Occipital lobe (tissue), 1 donor: ENCODE measurements at regions not wholly inside any gene's neighbourhood (a gene's known extent, or its start where the extent isn't known, plus 50 kb on each side); places are given as distances from the start of the nearest gene placed in this dataset.
"Not testable (repeated sequence)": the region's sequence is repeated elsewhere in the genome, so short reads cannot be mapped to it uniquely, and the experiment has no call there.

Experiments
- DNase-seq: peaks from one replicate; lab custom pipeline; 2025; lab: John Stamatoyannopoulos, UW

GRCh38 chr3:8352475-8352874 lies 149.1 kb upstream of the LMCD1 start:
- DNase-seq = no peak

DNA sequence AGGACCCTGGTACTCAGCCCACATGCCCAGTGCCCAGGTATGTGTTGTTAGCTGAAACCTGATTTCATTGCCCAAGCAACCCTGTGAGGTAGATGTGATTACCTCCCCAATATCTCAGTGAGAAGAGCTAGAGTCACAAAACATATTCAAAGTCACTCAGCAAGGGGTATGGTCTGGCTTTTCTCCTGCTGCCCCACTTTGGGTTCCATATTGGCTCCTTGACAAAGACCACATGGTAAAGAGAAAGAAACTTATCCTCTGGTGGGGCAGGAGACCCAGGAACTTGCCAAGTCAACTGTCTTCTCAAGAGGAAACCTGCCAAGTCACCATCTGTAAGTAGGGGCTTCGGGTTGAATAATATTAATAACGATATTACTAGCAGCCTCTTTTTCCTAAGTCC lies 148.3 kb upstream of the LMCD1 start:
- no peak for DNase-seq

- DNase-seq = no peak
These were observed 146.3 kb upstream of the LMCD1 start for GRCh38 chr3:8355346-8355745.

GRCh38 chr3:8356066-8356465 lies 145.6 kb upstream of the LMCD1 start:
- not testable (repeated sequence) for DNase-seq

- DNase-seq = no peak
These were observed 143.8 kb upstream of the LMCD1 start for GRCh38 chr3:8357859-8358258.

DNA sequence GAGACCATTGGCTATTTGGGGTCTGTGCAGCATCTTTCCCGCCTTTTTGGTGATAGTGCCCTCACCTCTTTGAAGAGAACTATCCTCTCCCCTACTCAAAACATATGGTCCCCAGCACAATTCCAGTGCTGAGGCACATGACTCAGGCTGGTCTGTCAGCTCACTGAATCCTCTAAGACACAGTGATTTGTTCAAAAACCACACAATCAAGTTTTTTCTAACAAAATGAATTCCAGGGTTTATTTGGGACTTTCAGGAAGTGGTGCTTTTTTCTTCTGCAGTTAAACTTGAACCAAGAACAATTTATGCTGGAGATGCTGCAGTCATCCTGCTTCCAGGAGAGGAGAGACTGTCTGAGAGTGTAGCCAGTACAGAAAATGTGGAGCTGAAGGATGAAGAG lies 142.5 kb upstream of the LMCD1 start:
- DNase-seq = no peak

DNA sequence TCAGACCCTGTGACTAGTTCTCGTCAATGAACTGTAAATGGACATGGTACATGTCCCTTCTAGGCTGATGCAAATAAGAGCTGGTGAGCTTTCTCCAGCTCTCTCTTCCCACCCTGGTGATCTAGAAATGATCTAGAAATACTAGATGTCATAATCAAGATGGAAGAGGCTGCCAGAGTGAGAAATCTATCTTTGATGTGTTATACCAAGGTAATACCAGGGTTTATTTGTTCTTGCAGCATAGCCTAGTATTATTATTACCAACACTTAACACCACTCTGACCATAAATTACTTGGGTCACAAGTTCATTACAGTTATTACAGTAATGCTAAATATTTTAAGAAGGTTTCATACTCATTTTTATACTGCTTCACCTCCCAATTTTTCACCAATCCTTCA lies 138.4 kb upstream of the LMCD1 start:
- no peak for DNase-seq

DNA sequence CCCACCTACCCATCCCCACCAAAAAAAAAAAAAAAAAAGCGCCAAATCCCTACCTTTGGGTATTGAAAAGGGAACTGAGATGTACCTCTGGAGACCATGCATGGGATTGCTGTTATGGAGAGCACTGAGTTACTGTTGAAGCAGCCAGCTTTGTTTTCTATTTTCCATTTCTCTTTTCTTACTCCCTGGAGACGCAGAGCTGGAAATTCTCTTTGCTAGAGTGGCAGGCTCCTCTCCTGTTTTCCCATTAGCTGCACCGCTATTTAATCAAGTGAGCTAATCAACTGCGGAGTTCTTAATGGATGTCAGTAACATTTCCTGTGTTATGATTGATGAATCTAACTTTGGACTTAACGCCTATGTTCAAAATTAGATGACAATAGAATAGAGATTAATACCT lies 136.1 kb upstream of the LMCD1 start:
- no peak for DNase-seq

GRCh38 chr3:8366219-8366810 lies 135.3 kb upstream of the LMCD1 start:
- DNase-seq = no peak

- no peak for DNase-seq
These were observed 133.0 kb upstream of the LMCD1 start for GRCh38 chr3:8368598-8368997.

- no peak for DNase-seq
These were observed 132.0 kb upstream of the LMCD1 start for GRCh38 chr3:8369638-8370037.

- DNase-seq = no peak
These were observed 130.5 kb upstream of the LMCD1 start for GRCh38 chr3:8371085-8371551.

DNA sequence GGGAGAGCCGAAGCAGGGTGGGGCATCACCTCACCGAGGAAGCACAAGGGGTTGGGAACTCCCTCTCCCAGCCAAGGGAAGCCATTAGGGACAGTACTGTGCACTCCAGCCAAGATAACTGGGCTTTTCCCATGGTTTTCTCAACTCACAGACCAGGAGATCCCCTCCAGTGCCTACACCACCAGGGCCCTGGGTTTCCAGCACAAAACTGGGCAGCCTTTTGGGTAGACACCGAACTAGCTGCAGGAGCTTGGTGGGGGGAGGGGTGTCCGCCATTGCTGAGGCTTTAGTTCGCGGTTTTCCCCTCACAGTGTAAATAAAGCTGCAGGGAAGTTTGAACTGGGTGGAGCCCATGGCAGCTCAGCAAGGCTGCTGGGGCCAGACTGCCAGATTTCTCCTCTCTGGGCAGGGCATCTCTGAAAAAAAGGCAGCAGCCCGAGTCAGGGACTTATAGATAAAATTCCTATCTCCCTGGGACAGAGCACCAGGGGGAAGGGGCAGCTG lies 129.6 kb upstream of the LMCD1 start:
- no peak for DNase-seq

DNA sequence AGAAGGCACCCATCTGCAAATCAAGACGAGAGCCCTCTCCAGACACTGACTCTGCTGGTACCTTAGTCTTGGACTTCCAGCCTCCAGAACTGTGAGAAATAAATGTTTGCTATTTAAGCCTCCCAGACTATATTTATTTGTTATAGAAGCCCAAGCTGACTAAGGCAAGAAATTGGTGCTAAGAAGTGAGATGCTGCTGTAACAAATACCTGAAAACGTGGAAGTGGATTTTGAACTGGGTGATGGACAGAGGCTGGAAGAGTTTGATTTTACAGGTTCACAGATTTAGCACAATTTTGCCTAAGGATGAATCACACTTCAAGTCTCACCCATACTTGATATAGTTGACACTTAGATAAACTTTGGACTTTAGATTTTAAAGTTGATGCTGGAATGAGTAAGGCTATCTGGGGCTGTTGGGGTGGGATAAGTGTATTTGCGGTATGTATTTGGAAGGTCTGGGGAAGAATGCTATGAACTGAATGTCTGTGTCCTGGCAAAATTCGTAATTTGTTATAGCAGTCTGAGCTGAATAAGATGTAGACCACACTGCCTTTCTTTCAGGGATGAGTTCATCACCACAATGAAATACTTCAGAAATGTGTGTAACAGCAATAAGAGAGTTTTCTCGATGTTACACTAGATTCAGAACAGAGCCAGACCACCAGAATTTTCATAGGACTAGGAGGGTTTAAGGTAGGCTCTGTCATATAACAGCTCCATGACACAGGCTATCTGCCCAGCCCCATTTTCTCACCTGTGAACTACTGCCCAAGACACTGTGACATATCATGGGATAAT lies 120.5 kb upstream of the LMCD1 start:
- no peak for DNase-seq

GRCh38 chr3:8385848-8386620 lies 115.6 kb upstream of the LMCD1 start:
- DNase-seq = no peak

- no peak for DNase-seq
These were observed 114.1 kb upstream of the LMCD1 start for GRCh38 chr3:8387571-8387970.

DNA sequence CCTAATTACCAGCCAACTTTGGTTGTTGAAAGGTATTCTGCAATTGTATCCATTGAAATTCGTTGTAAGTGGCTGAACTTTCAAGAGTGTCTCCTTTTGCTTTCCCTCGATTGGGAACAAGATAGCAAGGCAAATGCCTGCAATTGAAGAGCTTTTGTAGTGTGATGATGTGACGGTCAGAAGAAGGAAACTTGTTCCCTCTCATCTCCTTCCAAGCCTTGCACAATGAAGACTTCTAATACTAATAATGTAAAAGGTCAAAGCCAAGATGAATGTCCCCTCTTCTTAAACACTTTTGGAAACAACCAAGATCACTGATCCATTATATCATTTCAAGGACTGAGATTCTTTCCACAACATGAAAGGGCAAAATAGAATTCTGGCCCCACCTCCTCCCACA lies 101.9 kb upstream of the LMCD1 start:
- DNase-seq = no peak

DNA sequence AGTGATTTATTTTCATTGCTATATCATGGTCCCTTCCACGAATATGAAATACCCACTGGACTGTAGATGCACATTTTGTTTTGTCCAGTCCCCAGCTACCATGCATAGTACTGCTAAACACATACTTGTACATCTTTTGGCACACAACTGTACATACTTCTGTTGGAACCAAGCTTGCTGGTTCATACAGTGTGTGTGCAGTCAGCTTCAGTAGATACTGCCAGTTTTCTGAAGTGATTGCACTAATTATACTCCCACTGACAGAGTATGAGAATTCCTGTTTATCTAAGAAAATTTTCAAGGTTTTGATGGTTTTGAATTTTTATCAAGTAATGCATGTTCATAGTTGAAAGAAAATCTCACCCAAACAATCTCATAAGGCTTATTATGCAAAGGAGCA lies 100.7 kb upstream of the LMCD1 start:
- no peak for DNase-seq

- no peak for DNase-seq
These were observed 97.6 kb upstream of the LMCD1 start for GRCh38 chr3:8403996-8404395.

DNA sequence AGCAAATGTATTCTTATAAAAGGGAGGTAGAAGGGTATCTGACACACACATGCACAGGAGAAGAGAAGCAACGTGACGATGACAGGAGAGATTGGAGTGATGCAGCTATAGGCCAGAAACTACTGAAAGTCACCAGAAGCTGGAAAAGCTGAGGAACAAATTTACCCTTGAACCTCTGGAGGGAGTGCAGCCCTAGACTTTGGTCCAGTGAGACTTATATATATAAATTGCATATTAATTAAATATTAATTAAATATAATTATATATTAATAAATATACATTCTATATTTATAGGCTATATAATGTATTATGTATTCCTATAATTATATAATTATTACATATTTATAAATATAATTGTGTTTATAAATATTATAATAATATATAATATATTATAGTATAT lies 96.5 kb upstream of the LMCD1 start:
- no peak for DNase-seq

DNA sequence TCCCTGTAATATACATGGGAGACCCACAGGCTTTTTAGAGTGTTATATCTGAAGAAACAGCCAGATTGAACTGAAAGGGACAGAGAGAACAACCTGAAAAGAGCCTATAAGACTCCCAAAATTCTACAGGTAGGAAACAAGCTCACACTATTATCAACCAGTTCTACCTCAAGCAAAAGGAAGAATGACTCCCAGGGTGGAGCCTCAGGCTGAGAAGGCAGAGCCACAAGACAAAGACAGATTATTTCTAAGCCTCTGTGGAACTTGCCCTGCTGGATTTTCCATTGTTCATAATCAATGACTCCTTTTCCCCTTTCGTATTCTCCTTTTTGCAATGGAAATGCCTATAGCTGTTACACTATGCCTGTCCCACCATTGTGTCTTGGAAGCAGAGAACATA lies 95.1 kb upstream of the LMCD1 start:
- no peak for DNase-seq

DNA sequence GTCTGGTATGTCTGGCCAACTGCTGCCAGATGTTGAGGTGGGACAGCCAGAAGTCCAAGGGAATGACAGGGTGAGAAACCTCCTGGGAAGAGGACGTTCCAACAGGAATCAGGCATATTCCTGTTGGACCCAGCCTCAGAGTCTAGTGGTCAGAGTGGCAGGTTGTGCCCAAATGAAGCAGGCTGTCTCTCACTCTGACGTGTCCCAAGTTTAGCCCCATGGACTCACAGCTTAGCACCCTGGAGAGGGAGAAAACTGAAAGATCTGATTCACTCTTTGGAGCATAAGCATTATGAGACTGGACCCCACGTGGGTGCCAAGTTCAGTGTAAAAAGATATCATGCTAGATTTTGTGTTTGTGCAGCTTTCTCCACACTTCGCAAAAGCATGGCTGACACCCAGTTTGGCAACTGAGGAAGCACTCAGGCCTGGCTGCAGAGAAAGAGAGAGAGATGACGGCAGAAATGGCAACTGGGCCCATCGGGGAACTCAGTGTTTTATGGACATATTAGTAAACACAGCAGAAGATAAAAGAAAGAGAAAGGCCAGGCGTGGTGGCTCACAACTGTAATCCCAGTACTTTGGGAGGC lies 88.2 kb upstream of the LMCD1 start:
- no peak for DNase-seq
